ENCODE measurements at regions not wholly inside any gene's neighbourhood (a gene's known extent, or its start where the extent isn't known, plus 50 kb on each side); places are given as distances from the start of the nearest gene placed in this dataset.

DNA sequence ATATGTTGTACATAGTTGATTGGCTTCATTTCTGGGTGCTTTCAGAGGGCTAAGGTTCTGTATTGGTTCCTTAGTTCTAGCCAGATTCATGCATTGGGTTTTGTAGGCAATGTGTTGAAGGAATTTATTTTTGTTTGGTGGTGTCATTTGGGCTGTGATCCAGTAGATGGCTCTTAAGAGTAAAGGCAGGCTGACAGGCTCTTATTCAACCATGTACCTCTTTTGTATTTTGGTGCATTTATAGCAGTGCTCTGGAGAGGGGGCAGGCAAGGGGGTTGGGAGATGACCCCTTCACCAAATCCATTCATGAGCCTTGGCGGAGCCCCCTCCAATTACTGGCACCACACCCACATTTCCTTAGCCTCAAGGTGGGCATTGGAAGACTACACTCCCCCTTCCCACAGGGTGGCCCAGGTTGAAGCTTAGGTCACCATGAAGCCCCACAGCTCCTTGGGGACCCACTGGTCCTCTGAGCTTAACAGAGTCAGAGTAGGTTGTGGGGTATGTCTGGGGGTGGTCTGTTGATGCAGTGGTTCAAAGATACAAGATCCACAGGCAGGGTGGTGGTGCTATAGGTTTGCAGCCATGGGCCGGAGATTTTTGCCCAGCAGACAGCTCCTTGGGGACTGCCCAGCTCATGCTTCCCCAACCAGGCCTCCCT lies 143.0 kb upstream of the GNPDA2 start (continued):
- TF ChIP-seq, protein P1, sequence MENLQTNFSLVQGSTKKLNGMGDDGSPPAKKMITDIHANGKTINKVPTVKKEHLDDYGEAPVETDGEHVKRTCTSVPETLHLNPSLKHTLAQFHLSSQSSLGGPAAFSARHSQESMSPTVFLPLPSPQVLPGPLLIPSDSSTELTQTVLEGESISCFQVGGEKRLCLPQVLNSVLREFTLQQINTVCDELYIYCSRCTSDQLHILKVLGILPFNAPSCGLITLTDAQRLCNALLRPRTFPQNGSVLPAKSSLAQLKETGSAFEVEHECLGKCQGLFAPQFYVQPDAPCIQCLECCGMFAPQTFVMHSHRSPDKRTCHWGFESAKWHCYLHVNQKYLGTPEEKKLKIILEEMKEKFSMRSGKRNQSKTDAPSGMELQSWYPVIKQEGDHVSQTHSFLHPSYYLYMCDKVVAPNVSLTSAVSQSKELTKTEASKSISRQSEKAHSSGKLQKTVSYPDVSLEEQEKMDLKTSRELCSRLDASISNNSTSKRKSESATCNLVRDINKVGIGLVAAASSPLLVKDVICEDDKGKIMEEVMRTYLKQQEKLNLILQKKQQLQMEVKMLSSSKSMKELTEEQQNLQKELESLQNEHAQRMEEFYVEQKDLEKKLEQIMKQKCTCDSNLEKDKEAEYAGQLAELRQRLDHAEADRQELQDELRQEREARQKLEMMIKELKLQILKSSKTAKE (CRISPR knock-in tag; IDR thresholded peaks at IDR 0.05; ENCODE audit: borderline replicate concordance) = no peak
- no peak for TF ChIP-seq RAD51 (IDR thresholded peaks at IDR 0.05; ENCODE audit: borderline replicate concordance)

GRCh38 chr4:44861756-44862155 lies 135.4 kb upstream of the GNPDA2 start:
- Histone ChIP-seq H3K79me2 (ENCODE audit: insufficient read depth, low read length) (no peaks in the 10 kb centered on the region), H3K9ac (ENCODE audit: insufficient read depth, low read depth, low read length) (no peak overlapping the region), H3K4me2 (ENCODE audit: low read depth, low read length) (no peak overlapping the region), H4K20me1 (ENCODE audit: insufficient read depth, low read length) (no peaks in the 10 kb centered on the region), H3K27ac (ENCODE audit: extremely low read length, insufficient read depth, low read length) (no peak overlapping the region), H3K4me3 (replicated peaks in 1 of 3; ENCODE audit: insufficient read depth in 1 of 3, low read depth in 2 of 3, low read length in 3 of 3) (no peak overlapping the region), H3K36me3 (replicated peaks in 1 of 2; ENCODE audit: control insufficient read depth in 1 of 2, insufficient read depth in 2 of 2, low read length in 2 of 2) (no peaks in the 10 kb centered on the region), H2AFZ (ENCODE audit: low read length) (no peak overlapping the region), H3K9me3 (ENCODE audit: low read length) (no peaks in the 10 kb centered on the region), H3K4me1 (ENCODE audit: insufficient read depth, low read length) (no peaks in the 10 kb centered on the region), H3K27me3 (ENCODE audit: control insufficient read depth in 1 of 2, insufficient read depth in 2 of 2, low read length in 2 of 2) (no peaks in the 10 kb centered on the region)
- POLR2A ChIA-PET = no interaction called here
- in situ Hi-C loops (cut with HindIII; ENCODE audit: extremely low pct_ligation_motif_present, low pct_unique_long_range_greater_than_20kb) = no loop called here
- intact Hi-C loops (cut with micrococcal nuclease; ENCODE audit: unreplicated experiment) = no loop called here
- DNase-seq (ENCODE audit: low spot score) = no peak
- no TSS peak for BruUV-seq (replicated peaks)
- TF ChIP-seq, protein P2, sequence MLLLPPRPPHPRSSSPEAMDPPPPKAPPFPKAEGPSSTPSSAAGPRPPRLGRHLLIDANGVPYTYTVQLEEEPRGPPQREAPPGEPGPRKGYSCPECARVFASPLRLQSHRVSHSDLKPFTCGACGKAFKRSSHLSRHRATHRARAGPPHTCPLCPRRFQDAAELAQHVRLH (CRISPR knock-in tag; IDR thresholded peaks at IDR 0.05; ENCODE audit: borderline replicate concordance, low read depth) = no peak
- ATAC-seq = no peak
- no peak for FAIRE-seq
- CTCF ChIA-PET (ENCODE audit: low intra/inter-chr PET ratio, low total read pairs) = no interaction called here

GRCh38 chr4:44859477-44859876 lies 133.1 kb upstream of the GNPDA2 start:
- Histone ChIP-seq H3K27me3 (ENCODE audit: control insufficient read depth in 1 of 2, insufficient read depth in 2 of 2, low read length in 2 of 2) (no peaks in the 10 kb centered on the region), H3K4me2 (ENCODE audit: low read depth, low read length) (no peak overlapping the region), H3K4me1 (ENCODE audit: insufficient read depth, low read length) (no peaks in the 10 kb centered on the region), H3K9me3 (ENCODE audit: low read length) (peaks cover 1% of the 10 kb centered on the region; the same call in 1 of the 2 replicates), H3K4me3 (replicated peaks in 1 of 3; ENCODE audit: insufficient read depth in 1 of 3, low read depth in 2 of 3, low read length in 3 of 3) (no peak overlapping the region), H4K20me1 (ENCODE audit: insufficient read depth, low read length) (no peaks in the 10 kb centered on the region), H3K79me2 (ENCODE audit: insufficient read depth, low read length) (no peaks in the 10 kb centered on the region), H3K27ac (ENCODE audit: extremely low read length, insufficient read depth, low read length) (no peak overlapping the region), H2AFZ (ENCODE audit: low read length) (no peak overlapping the region), H3K36me3 (replicated peaks in 1 of 2; ENCODE audit: control insufficient read depth in 1 of 2, insufficient read depth in 2 of 2, low read length in 2 of 2) (no peaks in the 10 kb centered on the region), H3K9ac (ENCODE audit: insufficient read depth, low read depth, low read length) (no peak overlapping the region)
- ChIA-PET CTCF (ENCODE audit: low intra/inter-chr PET ratio, low total read pairs) (no interaction called here), POLR2A (no interaction called here)
- ATAC-seq (no peak), DNase-seq (ENCODE audit: low spot score) (no peak), FAIRE-seq (no peak)
- no TSS peak for BruUV-seq (replicated peaks)
- intact Hi-C loops (cut with micrococcal nuclease; ENCODE audit: unreplicated experiment) = no loop called here
- in situ Hi-C loops (cut with HindIII; ENCODE audit: extremely low pct_ligation_motif_present, low pct_unique_long_range_greater_than_20kb) = no loop called here
- WGBS (ENCODE audit: low lambda C conversion rate) = 2% methylated on average over 2 of the region's 2 CpGs
- TF ChIP-seq HNF1A (IDR thresholded peaks at IDR 0.05; ENCODE audit: low read depth) = no peak
- no peak for TF ChIP-seq HNF1A (CRISPR knock-in tag; IDR thresholded peaks at IDR 0.05; ENCODE audit: borderline replicate concordance)
- TF ChIP-seq MYC (CRISPR knock-in tag; IDR thresholded peaks at IDR 0.05; ENCODE audit: borderline replicate concordance) = no peak
- no peak for TF ChIP-seq NFIC (IDR thresholded peaks at IDR 0.05; ENCODE audit: low read length)
- TF ChIP-seq, protein P3, sequence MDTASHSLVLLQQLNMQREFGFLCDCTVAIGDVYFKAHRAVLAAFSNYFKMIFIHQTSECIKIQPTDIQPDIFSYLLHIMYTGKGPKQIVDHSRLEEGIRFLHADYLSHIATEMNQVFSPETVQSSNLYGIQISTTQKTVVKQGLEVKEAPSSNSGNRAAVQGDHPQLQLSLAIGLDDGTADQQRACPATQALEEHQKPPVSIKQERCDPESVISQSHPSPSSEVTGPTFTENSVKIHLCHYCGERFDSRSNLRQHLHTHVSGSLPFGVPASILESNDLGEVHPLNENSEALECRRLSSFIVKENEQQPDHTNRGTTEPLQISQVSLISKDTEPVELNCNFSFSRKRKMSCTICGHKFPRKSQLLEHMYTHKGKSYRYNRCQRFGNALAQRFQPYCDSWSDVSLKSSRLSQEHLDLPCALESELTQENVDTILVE (CRISPR knock-in tag; IDR thresholded peaks at IDR 0.05) = no peak
- TF ChIP-seq HNRNPLL (IDR thresholded peaks at IDR 0.05; ENCODE audit: low read depth, low read length, poor library complexity, severe bottlenecking) = no peak

Data from HepG2 (cell line).